PC-9 (cell line): ENCODE measurements at regions not wholly inside any gene's neighbourhood (a gene's known extent, or its start where the extent isn't known, plus 50 kb on each side); places are given as distances from the start of the nearest gene placed in this dataset.

ENCODE experiments used
- BruUV-seq: library from RNA; stranded (reverse); fragments of 400-500 nt; replicated peaks from 2 replicates; lab custom pipeline; 2021; lab: Mats Ljungman, UMichigan
- CTCF ChIA-PET: fragments of 300-600 bp; sonication (Branson Sonifier 250); formaldehyde crosslinking; loops from one replicate; lab custom pipeline; 2022; ENCODE audit warnings: antibody characterized with exemption; lab: Charles Lee
- POLR2A ChIA-PET: fragments of 300-600 bp; sonication (Branson Sonifier 250); formaldehyde crosslinking; loops from one replicate; lab custom pipeline; 2022; ENCODE audit warnings: antibody characterized with exemption; ENCODE audit not compliant: unreplicated experiment; lab: Charles Lee
- DNase-seq, 2 experiments: peaks; one replicate each; pipeline versions ENCODE4 v3.0.0 to v3.0.0-alpha.2; 2015 to 2022; ENCODE audit warnings: mixed read lengths in 1 of 2
- H2AFZ ChIP-seq: fragments of 200-600 bp; sonication (generic); 2 replicates; pipeline ENCODE4 v1.8.1; 2017; ENCODE audit warnings: antibody characterized with exemption
- H3F3A ChIP-seq: fragments of 200-600 bp; sonication (generic); 2 replicates; pipeline ENCODE4 v1.8.1; 2017; ENCODE audit warnings: antibody characterized with exemption, mild to moderate bottlenecking, low read depth; ENCODE audit not compliant: insufficient read depth
- H3K27ac ChIP-seq: fragments of 200-600 bp; sonication (generic); 2 replicates; pipeline ENCODE4 v1.6.1; 2016; ENCODE audit warnings: mixed run types
- H3K27me3 ChIP-seq: fragments of 200-600 bp; sonication (generic); 2 replicates; pipeline ENCODE4 v1.6.1; 2016; ENCODE audit warnings: low read depth, mixed run types; ENCODE audit not compliant: insufficient read depth
- H3K36me3 ChIP-seq: fragments of 200-600 bp; sonication (generic); 2 replicates; pipeline ENCODE4 v1.6.1; 2016; ENCODE audit warnings: low read depth, mixed run types
- H3K4me1 ChIP-seq: fragments of 200-600 bp; sonication (generic); replicated peaks from 2 replicates; pipeline ENCODE4 v1.6.1; 2016; ENCODE audit warnings: mixed run types; ENCODE audit not compliant: insufficient read depth
- H3K4me2 ChIP-seq: fragments of 200-600 bp; sonication (generic); 2 replicates; pipeline ENCODE4 v1.6.1; 2017; ENCODE audit warnings: mixed run types
- H3K4me3 ChIP-seq: fragments of 200-600 bp; sonication (generic); 2 replicates; pipeline ENCODE4 v1.6.1; 2016; ENCODE audit warnings: mixed run types
- H3K79me2 ChIP-seq: fragments of 200-600 bp; sonication (generic); 2 replicates; pipeline ENCODE4 v1.6.1; 2017; ENCODE audit warnings: low read depth, mixed run types
- H3K9me2 ChIP-seq: fragments of 200-600 bp; sonication (generic); 2 replicates; pipeline ENCODE4 v1.8.1; 2017; ENCODE audit warnings: mild to moderate bottlenecking; ENCODE audit not compliant: insufficient read depth
- H3K9me3 ChIP-seq: fragments of 200-600 bp; sonication (generic); 2 replicates; pipeline ENCODE4 v1.8.1; 2016; ENCODE audit warnings: low read depth; ENCODE audit not compliant: insufficient read depth
- H4K20me1 ChIP-seq: fragments of 200-600 bp; sonication (generic); 2 replicates; pipeline ENCODE4 v1.8.1; 2017; ENCODE audit not compliant: insufficient read depth
- CTCF ChIP-seq: fragments of 200-600 bp; sonication (generic); conservative IDR thresholded peaks from 2 replicates; pipeline ENCODE4 v1.6.1; 2017; ENCODE audit warnings: mixed run types, antibody characterized with exemption, mild to moderate bottlenecking, moderate library complexity
- EZH2 ChIP-seq: fragments of 200-600 bp; sonication (generic); IDR thresholded peaks from 2 replicates; pipeline ENCODE4 v1.8.0; 2017; ENCODE audit warnings: antibody characterized with exemption, low read depth
- intact Hi-C: fragments of 100-400 bp; cut with micrococcal nuclease; formaldehyde crosslinking; loops from one replicate; pipeline ENCODE4 v1.10.0; 2022; ENCODE audit not compliant: unreplicated experiment

DNA sequence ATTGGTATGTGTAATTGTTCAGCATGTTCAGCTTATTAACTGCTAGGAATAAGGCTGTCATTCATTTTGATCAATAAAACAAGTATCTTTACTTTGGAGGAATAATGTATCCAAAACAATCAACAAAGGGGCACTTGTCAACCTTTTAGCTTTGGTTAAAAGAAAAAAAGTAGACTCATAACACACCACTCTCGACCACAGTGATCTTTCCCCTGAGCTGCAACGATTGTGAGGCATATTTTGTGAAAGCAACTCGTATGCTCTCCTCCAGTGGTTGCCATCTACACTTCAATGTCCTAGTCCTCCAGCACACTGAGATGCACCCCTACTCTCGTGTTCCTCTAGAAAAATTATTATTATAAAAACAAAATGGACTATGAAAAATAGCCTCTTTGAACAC is 60.1 kb upstream of the PDE7B start:
- DNase-seq = no peak
- TF ChIP-seq EZH2 (no peak), CTCF (no peak)
- no peaks in the 10 kb centered on the region for H3K27me3 ChIP-seq
- ChIA-PET POLR2A (no interaction called here), CTCF (no interaction called here)
- H3K9me2 ChIP-seq = no peaks in the 10 kb centered on the region
- H3K4me1 ChIP-seq = no peaks in the 10 kb centered on the region
- no peaks in the 10 kb centered on the region for H3K79me2 ChIP-seq
- no peaks in the 10 kb centered on the region for H4K20me1 ChIP-seq
- H3K9me3 ChIP-seq = no peaks in the 10 kb centered on the region
- H3K36me3 ChIP-seq = no peaks in the 10 kb centered on the region
- H3F3A ChIP-seq = no peaks in the 10 kb centered on the region
- H3K4me2 ChIP-seq = no peak overlapping the region
- H3K4me3 ChIP-seq = no peak overlapping the region
- no TSS peak for BruUV-seq
- H3K27ac ChIP-seq = no peak overlapping the region
- intact Hi-C loops = no loop called here
- no peak overlapping the region for H2AFZ ChIP-seq

- no peak for DNase-seq
- ChIA-PET POLR2A (no interaction called here), CTCF (no interaction called here)
- H3F3A ChIP-seq = no peaks in the 10 kb centered on the region
- no peaks in the 10 kb centered on the region for H3K79me2 ChIP-seq
- no peaks in the 10 kb centered on the region for H3K36me3 ChIP-seq
- BruUV-seq = no TSS peak
- no peaks in the 10 kb centered on the region for H3K9me2 ChIP-seq
- intact Hi-C loops = no loop called here
- H3K9me3 ChIP-seq = no peaks in the 10 kb centered on the region
- no peaks in the 10 kb centered on the region for H3K4me1 ChIP-seq
- no peaks in the 10 kb centered on the region for H4K20me1 ChIP-seq
- H3K4me2 ChIP-seq = no peak overlapping the region
- no peak overlapping the region for H3K27ac ChIP-seq
- no peaks in the 10 kb centered on the region for H3K27me3 ChIP-seq
- H3K4me3 ChIP-seq = no peak overlapping the region
- TF ChIP-seq EZH2 (no peak), CTCF (no peak)
- H2AFZ ChIP-seq = 0 out of 2 replicates have a peak overlapping the region, but pooled peaks have one; percentile 34
Observed at GRCh38 chr6:135796643-135797305, 54.7 kb upstream of the PDE7B start.

DNA sequence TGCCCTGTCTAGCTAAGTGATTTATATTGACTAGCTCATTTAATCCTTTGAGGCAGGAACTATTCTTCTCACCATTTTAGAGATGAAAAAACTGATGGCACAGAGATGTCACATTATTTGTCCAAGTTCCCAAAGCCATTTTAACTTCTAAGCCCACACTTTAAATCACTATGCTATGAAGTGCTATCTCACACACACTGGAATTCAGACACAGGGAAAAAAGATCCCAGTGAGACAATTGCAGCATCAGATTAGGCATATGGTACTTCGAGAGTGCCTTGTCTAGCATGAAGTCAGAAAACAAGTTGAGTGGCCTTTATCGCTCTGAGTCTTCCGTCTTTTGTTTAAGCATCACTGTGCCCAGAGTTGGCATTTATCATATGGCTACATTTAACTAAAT is 54.1 kb upstream of the PDE7B start:
- Histone ChIP-seq H3K4me2 (no peak overlapping the region), H3F3A (no peaks in the 10 kb centered on the region), H3K27ac (no peak overlapping the region), H3K9me3 (no peaks in the 10 kb centered on the region), H3K4me1 (no peaks in the 10 kb centered on the region), H2AFZ (no peak overlapping the region), H3K27me3 (no peaks in the 10 kb centered on the region), H4K20me1 (no peaks in the 10 kb centered on the region), H3K9me2 (no peaks in the 10 kb centered on the region), H3K4me3 (no peak overlapping the region), H3K79me2 (no peaks in the 10 kb centered on the region), H3K36me3 (no peaks in the 10 kb centered on the region)
- CTCF ChIA-PET = no interaction called here
- no peak for DNase-seq
- POLR2A ChIA-PET = no interaction called here
- intact Hi-C loops = no loop called here
- TF ChIP-seq EZH2 = no peak
- no peak for TF ChIP-seq CTCF
- no TSS peak for BruUV-seq
